ENCODE measurements at regions not wholly inside any gene's neighbourhood (a gene's known extent, or its start where the extent isn't known, plus 50 kb on each side); places are given as distances from the start of the nearest gene placed in this dataset.

GRCh38 chr2:12795851-12796250 is 79.1 kb downstream of the TRIB2 start:
- TF ChIP-seq ZNF274 (IDR thresholded peaks at IDR 0.05; ENCODE audit: low read depth, low read length) (no peak), SUZ12 (IDR thresholded peaks at IDR 0.05; ENCODE audit: extremely low read depth, insufficient read depth, insufficient read length) (no peak), YY1 (IDR thresholded peaks at IDR 0.05; ENCODE audit: insufficient read depth, insufficient read length) (no peak)
- H3K9me3 ChIP-seq (ENCODE audit: insufficient read depth, low read length), result no peaks in the 10 kb centered on the region

DNA sequence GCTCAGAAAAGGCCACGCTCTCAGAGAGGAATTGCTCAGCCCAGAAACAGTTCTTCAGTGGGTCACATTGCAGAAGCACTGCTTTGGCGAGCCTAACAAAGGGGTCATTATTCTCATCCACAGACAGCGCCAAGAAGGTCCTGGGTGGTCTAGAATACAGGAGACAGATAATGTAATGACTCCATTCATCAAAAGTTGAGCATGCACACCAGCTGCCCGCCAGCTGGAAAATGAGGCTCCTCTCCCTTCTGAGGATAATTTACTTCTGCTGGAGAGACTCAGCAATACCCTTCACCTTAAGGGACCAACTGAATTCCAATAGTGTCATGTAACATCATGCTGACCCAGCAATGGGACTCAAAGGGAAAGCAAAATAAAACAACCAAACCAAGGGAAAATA is 79.9 kb downstream of the TRIB2 start:
- no peaks in the 10 kb centered on the region for H3K27me3 ChIP-seq (ENCODE audit: insufficient read depth, insufficient read length)
- H3K4me1 ChIP-seq (ENCODE audit: insufficient read depth, insufficient read length), result no peaks in the 10 kb centered on the region
- no peaks in the 10 kb centered on the region for H3K9me3 ChIP-seq (ENCODE audit: insufficient read depth, low read length)
- no peak for TF ChIP-seq SUZ12 (IDR thresholded peaks at IDR 0.05; ENCODE audit: extremely low read depth, insufficient read depth, insufficient read length)
- no peak for TF ChIP-seq ZNF274 (IDR thresholded peaks at IDR 0.05; ENCODE audit: low read depth, low read length)
- TF ChIP-seq YY1 (IDR thresholded peaks at IDR 0.05; ENCODE audit: insufficient read depth, insufficient read length), result no peak
- no peak overlapping the region for H3K4me3 ChIP-seq (ENCODE audit: insufficient read length, low read depth)
- no peak overlapping the region for H3K9ac ChIP-seq (ENCODE audit: insufficient read length, low read depth)
- no peaks in the 10 kb centered on the region for H3K36me3 ChIP-seq (ENCODE audit: insufficient read depth, insufficient read length, low read length)
- no peak for DNase-seq (ENCODE audit: low read depth, low spot score)

More at GRCh38 chr2:12795851-12796250, 79.1 kb downstream of the TRIB2 start:
- no peaks in the 10 kb centered on the region for H3K4me1 ChIP-seq (ENCODE audit: insufficient read depth, insufficient read length)
- DNase-seq (ENCODE audit: low read depth, low spot score), result no peak
- H3K9ac ChIP-seq (ENCODE audit: insufficient read length, low read depth), result no peak overlapping the region
- no peaks in the 10 kb centered on the region for H3K27me3 ChIP-seq (ENCODE audit: insufficient read depth, insufficient read length)
- no peaks in the 10 kb centered on the region for H3K36me3 ChIP-seq (ENCODE audit: insufficient read depth, insufficient read length, low read length)
- H3K4me3 ChIP-seq (ENCODE audit: insufficient read length, low read depth), result no peak overlapping the region

DNA sequence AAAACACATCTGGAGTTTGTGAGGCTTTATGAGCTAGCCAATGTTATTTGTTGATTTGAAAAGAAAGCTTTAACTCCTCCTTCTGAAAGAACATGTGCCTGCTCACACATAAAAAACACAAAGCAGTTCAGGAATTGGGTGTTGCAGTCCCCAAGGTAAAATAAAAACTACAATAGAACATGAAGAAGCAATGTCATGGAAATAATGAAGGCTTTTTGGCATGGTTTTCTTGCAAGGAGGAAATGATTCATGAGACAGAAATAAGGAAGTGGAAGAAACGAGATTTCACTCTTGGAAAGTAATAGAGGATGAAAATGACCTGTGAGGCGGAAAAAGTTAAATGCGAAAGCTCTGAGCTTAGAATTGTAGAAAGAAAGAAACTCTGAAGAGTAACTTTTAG is 81.1 kb downstream of the TRIB2 start:
- Histone ChIP-seq H3K27me3 (ENCODE audit: insufficient read depth, insufficient read length) (no peaks in the 10 kb centered on the region), H3K4me1 (ENCODE audit: insufficient read depth, insufficient read length) (no peaks in the 10 kb centered on the region), H3K4me3 (ENCODE audit: insufficient read length, low read depth) (no peak overlapping the region), H3K9me3 (ENCODE audit: insufficient read depth, low read length) (0 out of 2 replicates have a peak, but pooled peaks cover 6% of the 10 kb centered on the region), H3K9ac (ENCODE audit: insufficient read length, low read depth) (no peak overlapping the region), H3K36me3 (ENCODE audit: insufficient read depth, insufficient read length, low read length) (no peaks in the 10 kb centered on the region)
- TF ChIP-seq ZNF274 (IDR thresholded peaks at IDR 0.05; ENCODE audit: low read depth, low read length) (no peak), YY1 (IDR thresholded peaks at IDR 0.05; ENCODE audit: insufficient read depth, insufficient read length) (no peak), SUZ12 (IDR thresholded peaks at IDR 0.05; ENCODE audit: extremely low read depth, insufficient read depth, insufficient read length) (no peak)
- DNase-seq (ENCODE audit: low read depth, low spot score), result no peak

- DNase-seq (ENCODE audit: low read depth, low spot score), result no peak
- Histone ChIP-seq H3K4me1 (ENCODE audit: insufficient read depth, insufficient read length) (no peaks in the 10 kb centered on the region), H3K9me3 (ENCODE audit: insufficient read depth, low read length) (0 out of 2 replicates have a peak, but pooled peaks cover 6% of the 10 kb centered on the region), H3K36me3 (ENCODE audit: insufficient read depth, insufficient read length, low read length) (no peaks in the 10 kb centered on the region), H3K9ac (ENCODE audit: insufficient read length, low read depth) (no peak overlapping the region), H3K4me3 (ENCODE audit: insufficient read length, low read depth) (no peak overlapping the region), H3K27me3 (ENCODE audit: insufficient read depth, insufficient read length) (no peaks in the 10 kb centered on the region)
- no peak for TF ChIP-seq ZNF274 (IDR thresholded peaks at IDR 0.05; ENCODE audit: low read depth, low read length)
- TF ChIP-seq SUZ12 (IDR thresholded peaks at IDR 0.05; ENCODE audit: extremely low read depth, insufficient read depth, insufficient read length), result no peak
- TF ChIP-seq YY1 (IDR thresholded peaks at IDR 0.05; ENCODE audit: insufficient read depth, insufficient read length), result no peak
Observed at GRCh38 chr2:12803607-12804006, 86.9 kb downstream of the TRIB2 start.

GRCh38 chr2:12804091-12804856 is 87.5 kb downstream of the TRIB2 start:
- H3K9ac ChIP-seq (ENCODE audit: insufficient read length, low read depth), result no peak overlapping the region
- no peaks in the 10 kb centered on the region for H3K36me3 ChIP-seq (ENCODE audit: insufficient read depth, insufficient read length, low read length)
- no peak for DNase-seq (ENCODE audit: low read depth, low spot score)
- H3K9me3 ChIP-seq (ENCODE audit: insufficient read depth, low read length), result 0 out of 2 replicates have a peak, but pooled peaks cover 6% of the 10 kb centered on the region
- TF ChIP-seq SUZ12 (IDR thresholded peaks at IDR 0.05; ENCODE audit: extremely low read depth, insufficient read depth, insufficient read length) (no peak), ZNF274 (IDR thresholded peaks at IDR 0.05; ENCODE audit: low read depth, low read length) (no peak)
- H3K4me3 ChIP-seq (ENCODE audit: insufficient read length, low read depth), result no peak overlapping the region
- no peaks in the 10 kb centered on the region for H3K27me3 ChIP-seq (ENCODE audit: insufficient read depth, insufficient read length)
- H3K4me1 ChIP-seq (ENCODE audit: insufficient read depth, insufficient read length), result no peaks in the 10 kb centered on the region

- H3K36me3 ChIP-seq (ENCODE audit: insufficient read depth, insufficient read length, low read length), result no peaks in the 10 kb centered on the region
- no peaks in the 10 kb centered on the region for H3K27me3 ChIP-seq (ENCODE audit: insufficient read depth, insufficient read length)
- H3K9ac ChIP-seq (ENCODE audit: insufficient read length, low read depth), result no peak overlapping the region
- no peak overlapping the region for H3K4me3 ChIP-seq (ENCODE audit: insufficient read length, low read depth)
- no peak for DNase-seq (ENCODE audit: low read depth, low spot score)
- H3K9me3 ChIP-seq (ENCODE audit: insufficient read depth, low read length), result 0 out of 2 replicates have a peak, but pooled peaks cover 6% of the 10 kb centered on the region
- no peaks in the 10 kb centered on the region for H3K4me1 ChIP-seq (ENCODE audit: insufficient read depth, insufficient read length)
- TF ChIP-seq YY1 (IDR thresholded peaks at IDR 0.05; ENCODE audit: insufficient read depth, insufficient read length), result no peak
- TF ChIP-seq SUZ12 (IDR thresholded peaks at IDR 0.05; ENCODE audit: extremely low read depth, insufficient read depth, insufficient read length), result no peak
- TF ChIP-seq ZNF274 (IDR thresholded peaks at IDR 0.05; ENCODE audit: low read depth, low read length), result no peak
Observed at GRCh38 chr2:12805033-12805432, 88.3 kb downstream of the TRIB2 start.

GRCh38 chr2:12806549-12807242 is 90.0 kb downstream of the TRIB2 start:
- Histone ChIP-seq H3K9ac (ENCODE audit: insufficient read length, low read depth) (no peak overlapping the region), H3K27me3 (ENCODE audit: insufficient read depth, insufficient read length) (no peaks in the 10 kb centered on the region), H3K4me3 (ENCODE audit: insufficient read length, low read depth) (no peak overlapping the region), H3K36me3 (ENCODE audit: insufficient read depth, insufficient read length, low read length) (no peaks in the 10 kb centered on the region), H3K4me1 (ENCODE audit: insufficient read depth, insufficient read length) (no peaks in the 10 kb centered on the region), H3K9me3 (ENCODE audit: insufficient read depth, low read length) (0 out of 2 replicates have a peak, but pooled peaks cover 6% of the 10 kb centered on the region)
- DNase-seq (ENCODE audit: low read depth, low spot score), result no peak
- TF ChIP-seq YY1 (IDR thresholded peaks at IDR 0.05; ENCODE audit: insufficient read depth, insufficient read length), result no peak
- TF ChIP-seq ZNF274 (IDR thresholded peaks at IDR 0.05; ENCODE audit: low read depth, low read length), result no peak
- TF ChIP-seq SUZ12 (IDR thresholded peaks at IDR 0.05; ENCODE audit: extremely low read depth, insufficient read depth, insufficient read length), result no peak

Data from NT2/D1 (cell line).